Fibroblast of lung (primary cell): ENCODE measurements at regions not wholly inside any gene's neighbourhood (a gene's known extent, or its start where the extent isn't known, plus 50 kb on each side); places are given as distances from the start of the nearest gene placed in this dataset.

Experiments
- DNase-seq, 2 donors: peaks; one replicate each; pipeline versions ENCODE4 v3.0.0 to v3.0.0-alpha.2; 2010; ENCODE audit warnings: low read depth in 2 of 2
- H2AFZ ChIP-seq: 2 replicates; pipeline ENCODE4 v1.5.1; 2012; ENCODE audit warnings: low read length, control low read depth, inconsistent platforms
- H3K27ac ChIP-seq: 2 replicates; pipeline ENCODE4 v1.5.1; 2011; ENCODE audit warnings: low read length, control low read depth; ENCODE audit not compliant: insufficient read depth
- H3K27me3 ChIP-seq: 2 replicates; pipeline ENCODE4 v1.5.1; 2011; ENCODE audit warnings: mild to moderate bottlenecking, low read length; ENCODE audit not compliant: control insufficient read depth, insufficient read depth
- H3K36me3 ChIP-seq: 2 replicates; pipeline ENCODE4 v1.5.1; 2011; ENCODE audit warnings: low read length; ENCODE audit not compliant: control insufficient read depth, insufficient read depth
- H3K4me1 ChIP-seq: 2 replicates; pipeline ENCODE4 v1.5.1; 2011; ENCODE audit warnings: low read length; ENCODE audit not compliant: control insufficient read depth, insufficient read depth; ENCODE audit errors: extremely low read depth
- H3K4me2 ChIP-seq: 2 replicates; pipeline ENCODE4 v1.5.1; 2011; ENCODE audit warnings: low read length, control low read depth; ENCODE audit not compliant: insufficient read depth; ENCODE audit errors: extremely low read depth
- H3K4me3 ChIP-seq, 4 experiments: fragments of 200-600 bp in 1 of 4; sonication (generic) in 1 of 4; replicated peaks in 1 of 4; 2 replicates each; pipeline ENCODE4 v1.5.1; 2011 to 2016; ENCODE audit warnings: low read length in 4 of 4, low read depth in 3 of 4, mild to moderate bottlenecking in 3 of 4, control low read depth in 2 of 4, inconsistent platforms in 1 of 4, mixed read lengths in 1 of 4; ENCODE audit not compliant: insufficient read depth in 1 of 4; ENCODE audit errors: control extremely low read depth in 1 of 4
- H3K79me2 ChIP-seq: 2 replicates; pipeline ENCODE4 v1.5.1; 2012; ENCODE audit warnings: mild to moderate bottlenecking, low read length, inconsistent platforms; ENCODE audit not compliant: control insufficient read depth, insufficient read depth
- H3K9ac ChIP-seq: 2 replicates; pipeline ENCODE4 v1.5.1; 2011; ENCODE audit warnings: mild to moderate bottlenecking, low read length, control low read depth; ENCODE audit not compliant: insufficient read depth
- H3K9me3 ChIP-seq: 2 replicates; pipeline ENCODE4 v1.5.1; 2012; ENCODE audit warnings: low read depth, low read length; ENCODE audit not compliant: control insufficient read depth, insufficient read depth
- H4K20me1 ChIP-seq: 2 replicates; pipeline ENCODE4 v1.5.1; 2011; ENCODE audit warnings: low read length; ENCODE audit not compliant: control insufficient read depth, insufficient read depth; ENCODE audit errors: extremely low read depth
- EZH2 ChIP-seq: IDR thresholded peaks from 2 replicates; pipeline ENCODE4 v1.5.1; 2012; ENCODE audit warnings: low read length, control low read depth, mild to moderate bottlenecking; ENCODE audit errors: missing control alignments
- TF ChIP-seq, protein P1 (sequence below), 2 donors: IDR thresholded peaks in 1 of 2; conservative IDR thresholded peaks in 1 of 2; 1 replicate in 1 of 2; 2 replicates in 1 of 2; pipeline ENCODE4 v1.5.1; 2011 to 2012; ENCODE audit warnings: low read length in 2 of 2, control low read depth in 1 of 2, inconsistent platforms in 1 of 2, low read depth in 1 of 2, mild to moderate bottlenecking in 1 of 2

DNA sequence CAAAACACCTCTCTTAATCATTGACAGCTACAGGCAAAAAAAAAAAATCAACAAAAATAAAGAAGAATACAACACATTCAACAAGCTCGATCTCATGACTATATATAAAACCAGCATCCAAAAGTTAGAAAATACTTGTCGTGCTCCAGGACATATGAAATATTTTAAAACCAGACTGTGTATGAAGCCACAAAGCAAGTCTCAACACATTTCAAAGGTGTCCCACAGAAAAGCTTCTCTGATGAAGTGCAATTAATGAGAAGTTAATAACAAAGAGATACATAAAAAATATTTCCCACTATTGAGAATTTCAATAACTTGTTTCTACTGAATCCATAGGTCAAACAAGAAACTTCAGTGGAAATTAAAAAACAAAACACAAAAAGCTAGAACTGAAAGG lies 178.7 kb downstream of the PLK2 start:
- Histone ChIP-seq H3K4me2 (no peak overlapping the region), H3K27me3 (no peaks in the 10 kb centered on the region), H3K27ac (no peak overlapping the region), H4K20me1 (no peaks in the 10 kb centered on the region), H3K79me2 (no peaks in the 10 kb centered on the region), H3K36me3 (no peaks in the 10 kb centered on the region), H3K4me3 (no peak overlapping the region), H3K9ac (no peak overlapping the region), H3K4me1 (no peaks in the 10 kb centered on the region), H2AFZ (no peak overlapping the region), H3K9me3 (no peaks in the 10 kb centered on the region)
- no peak for DNase-seq
- TF ChIP-seq, protein P1, sequence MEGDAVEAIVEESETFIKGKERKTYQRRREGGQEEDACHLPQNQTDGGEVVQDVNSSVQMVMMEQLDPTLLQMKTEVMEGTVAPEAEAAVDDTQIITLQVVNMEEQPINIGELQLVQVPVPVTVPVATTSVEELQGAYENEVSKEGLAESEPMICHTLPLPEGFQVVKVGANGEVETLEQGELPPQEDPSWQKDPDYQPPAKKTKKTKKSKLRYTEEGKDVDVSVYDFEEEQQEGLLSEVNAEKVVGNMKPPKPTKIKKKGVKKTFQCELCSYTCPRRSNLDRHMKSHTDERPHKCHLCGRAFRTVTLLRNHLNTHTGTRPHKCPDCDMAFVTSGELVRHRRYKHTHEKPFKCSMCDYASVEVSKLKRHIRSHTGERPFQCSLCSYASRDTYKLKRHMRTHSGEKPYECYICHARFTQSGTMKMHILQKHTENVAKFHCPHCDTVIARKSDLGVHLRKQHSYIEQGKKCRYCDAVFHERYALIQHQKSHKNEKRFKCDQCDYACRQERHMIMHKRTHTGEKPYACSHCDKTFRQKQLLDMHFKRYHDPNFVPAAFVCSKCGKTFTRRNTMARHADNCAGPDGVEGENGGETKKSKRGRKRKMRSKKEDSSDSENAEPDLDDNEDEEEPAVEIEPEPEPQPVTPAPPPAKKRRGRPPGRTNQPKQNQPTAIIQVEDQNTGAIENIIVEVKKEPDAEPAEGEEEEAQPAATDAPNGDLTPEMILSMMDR (conservative IDR thresholded peaks at IDR 0.05 in 1 of 2, IDR thresholded peaks at IDR 0.05 in 1 of 2; ENCODE audit: low read depth in 1 of 2, low read length in 2 of 2), result no peak
- TF ChIP-seq EZH2, result no peak

DNA sequence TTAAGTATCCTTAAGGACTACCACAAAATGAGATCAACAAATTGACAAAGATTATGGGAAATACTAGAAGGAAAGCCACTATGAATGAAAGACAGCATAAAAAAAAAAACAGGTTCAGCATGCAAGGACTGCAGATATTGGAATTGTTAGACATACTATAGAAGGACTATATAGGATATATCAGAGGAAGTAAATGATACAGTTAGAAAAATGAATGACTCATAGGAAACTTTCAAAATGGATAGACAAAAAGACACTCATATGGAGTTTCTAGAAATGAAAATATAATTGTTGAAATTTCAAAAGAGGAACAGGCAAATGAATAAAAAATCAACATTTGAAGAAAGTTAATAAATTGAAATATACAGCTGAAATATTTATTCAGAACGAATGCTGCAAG lies 180.6 kb downstream of the PLK2 start:
- Histone ChIP-seq H4K20me1 (no peaks in the 10 kb centered on the region), H3K36me3 (no peaks in the 10 kb centered on the region), H3K27ac (no peak overlapping the region), H3K4me2 (no peak overlapping the region), H2AFZ (no peak overlapping the region), H3K9me3 (no peaks in the 10 kb centered on the region), H3K4me1 (no peaks in the 10 kb centered on the region), H3K9ac (no peak overlapping the region), H3K4me3 (no peak overlapping the region), H3K27me3 (no peaks in the 10 kb centered on the region), H3K79me2 (no peaks in the 10 kb centered on the region)
- TF ChIP-seq, protein P1 (conservative IDR thresholded peaks at IDR 0.05 in 1 of 2, IDR thresholded peaks at IDR 0.05 in 1 of 2; ENCODE audit: low read depth in 1 of 2, low read length in 2 of 2), result no peak
- DNase-seq, result no peak

DNA sequence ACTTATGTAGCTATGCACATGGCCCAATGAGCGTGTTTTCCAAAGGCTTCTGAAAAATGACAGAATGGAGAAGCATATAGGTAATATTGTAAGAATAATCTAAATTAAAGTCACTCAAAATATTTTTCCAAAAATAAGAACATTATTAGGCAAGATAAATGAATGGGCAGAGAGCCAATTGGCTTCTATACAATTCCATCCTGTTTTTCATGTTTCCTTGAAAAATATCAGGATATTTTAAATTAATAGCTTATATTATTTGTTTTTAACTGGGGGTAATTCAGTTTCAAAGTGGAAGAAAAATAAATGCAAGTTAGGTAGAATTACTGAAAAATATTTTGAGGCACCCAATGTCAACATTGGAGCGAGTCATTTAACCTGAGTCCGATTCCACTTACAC lies 183.5 kb downstream of the PLK2 start:
- Histone ChIP-seq H3K4me1 (no peaks in the 10 kb centered on the region), H3K36me3 (no peaks in the 10 kb centered on the region), H3K27ac (no peak overlapping the region), H3K27me3 (no peaks in the 10 kb centered on the region), H3K9me3 (no peaks in the 10 kb centered on the region), H3K9ac (no peak overlapping the region), H3K79me2 (no peaks in the 10 kb centered on the region), H3K4me2 (no peak overlapping the region), H4K20me1 (no peaks in the 10 kb centered on the region), H3K4me3 (no peak overlapping the region), H2AFZ (no peak overlapping the region)
- TF ChIP-seq, protein P1 (conservative IDR thresholded peaks at IDR 0.05 in 1 of 2, IDR thresholded peaks at IDR 0.05 in 1 of 2; ENCODE audit: low read depth in 1 of 2, low read length in 2 of 2), result no peak
- no peak for TF ChIP-seq EZH2
- no peak for DNase-seq
